Body of pancreas (tissue), 4 donors: ENCODE measurements at regions not wholly inside any gene's neighbourhood (a gene's known extent, or its start where the extent isn't known, plus 50 kb on each side); places are given as distances from the start of the nearest gene placed in this dataset.

Experiments
- POLR2A ChIP-seq, 3 donors: fragments of 450-650 bp; IDR thresholded peaks; one replicate each; pipeline ENCODE4 v1.6.1; 2016; ENCODE audit warnings: antibody characterized with exemption in 3 of 3, mild to moderate bottlenecking in 2 of 3
- TF ChIP-seq, protein P1 (sequence below), 7 experiments: fragments of 450-650 bp in 4 of 7; fragments of 200-600 bp in 3 of 7; sonication (generic) in 3 of 7; IDR thresholded peaks; one replicate each; pipeline ENCODE4 v1.5.1; 2016 to 2019; ENCODE audit warnings: antibody characterized with exemption in 7 of 7

- TF ChIP-seq, protein P1, sequence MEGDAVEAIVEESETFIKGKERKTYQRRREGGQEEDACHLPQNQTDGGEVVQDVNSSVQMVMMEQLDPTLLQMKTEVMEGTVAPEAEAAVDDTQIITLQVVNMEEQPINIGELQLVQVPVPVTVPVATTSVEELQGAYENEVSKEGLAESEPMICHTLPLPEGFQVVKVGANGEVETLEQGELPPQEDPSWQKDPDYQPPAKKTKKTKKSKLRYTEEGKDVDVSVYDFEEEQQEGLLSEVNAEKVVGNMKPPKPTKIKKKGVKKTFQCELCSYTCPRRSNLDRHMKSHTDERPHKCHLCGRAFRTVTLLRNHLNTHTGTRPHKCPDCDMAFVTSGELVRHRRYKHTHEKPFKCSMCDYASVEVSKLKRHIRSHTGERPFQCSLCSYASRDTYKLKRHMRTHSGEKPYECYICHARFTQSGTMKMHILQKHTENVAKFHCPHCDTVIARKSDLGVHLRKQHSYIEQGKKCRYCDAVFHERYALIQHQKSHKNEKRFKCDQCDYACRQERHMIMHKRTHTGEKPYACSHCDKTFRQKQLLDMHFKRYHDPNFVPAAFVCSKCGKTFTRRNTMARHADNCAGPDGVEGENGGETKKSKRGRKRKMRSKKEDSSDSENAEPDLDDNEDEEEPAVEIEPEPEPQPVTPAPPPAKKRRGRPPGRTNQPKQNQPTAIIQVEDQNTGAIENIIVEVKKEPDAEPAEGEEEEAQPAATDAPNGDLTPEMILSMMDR (IDR thresholded peaks at IDR 0.05): no peak
- TF ChIP-seq POLR2A (IDR thresholded peaks at IDR 0.05): no peak
Measured at GRCh38 chr10:46216836-46217751, 69.7 kb upstream of the ANTXRL start.
